HepG2 (cell line): ENCODE measurements at regions not wholly inside any gene's neighbourhood (a gene's known extent, or its start where the extent isn't known, plus 50 kb on each side); places are given as distances from the start of the nearest gene placed in this dataset.

Experiments used
- ATAC-seq: fragments of 200-7000 bp; cut with Tn5 transposase; 3 replicates; pipeline ENCODE4 v1.9.1; 2020; ENCODE audit warnings: mild to moderate bottlenecking, moderate library complexity
- BruUV-seq: library from RNA; stranded (reverse); fragments of 400-500 nt; replicated peaks from 2 replicates; lab custom pipeline; 2021; lab: Mats Ljungman, UMichigan
- CTCF ChIA-PET: fragments of 300-600 bp; formaldehyde crosslinking; extraction: SDS; loops from one replicate; lab custom pipeline; 2021; ENCODE audit warnings: low total read pairs, inconsistent platforms, low intra/inter-chr PET ratio; lab: Yijun Ruan, JAX
- POLR2A ChIA-PET: fragments of 350-600 bp; sonication (Branson Sonifier 250); formaldehyde crosslinking; loops from one replicate; lab custom pipeline; 2020; ENCODE audit warnings: antibody characterized with exemption, inconsistent platforms; lab: Yijun Ruan, JAX
- DNase-seq: peaks from one replicate; pipeline ENCODE4 v3.0.0-alpha.2; 2015; ENCODE audit warnings: low spot score
- FAIRE-seq: peaks from 3 replicates; lab custom pipeline; 2011; peaks lifted over from hg19 to GRCh38; lab: Jason Lieb, UNC
- H2AFZ ChIP-seq: one replicate; pipeline ENCODE4 v1.6.1; 2011; ENCODE audit warnings: low read length, inconsistent platforms
- H3K27ac ChIP-seq: fragments of 300-600 bp; 3 replicates; pipeline ENCODE4 v1.8.0; 2011; ENCODE audit warnings: mixed run types, mild to moderate bottlenecking, mixed read lengths, low read length, inconsistent platforms; ENCODE audit not compliant: insufficient read depth; ENCODE audit errors: extremely low read length
- H3K27me3 ChIP-seq, 2 experiments: fragments of 200-600 bp in 1 of 2; 2 replicates in 1 of 2; 3 replicates in 1 of 2; pipeline versions ENCODE4 v1.6.0 to v1.8.0; 2011; ENCODE audit warnings: low read length in 2 of 2, mild to moderate bottlenecking in 2 of 2, moderate library complexity in 2 of 2, inconsistent platforms in 1 of 2; ENCODE audit not compliant: insufficient read depth in 2 of 2, control insufficient read depth in 1 of 2
- H3K36me3 ChIP-seq, 2 experiments: fragments of 200-600 bp in 1 of 2; replicated peaks in 1 of 2; 2 replicates in 1 of 2; 3 replicates in 1 of 2; pipeline versions ENCODE4 v1.5.1 to v1.8.0; 2011; ENCODE audit warnings: low read length in 2 of 2, inconsistent platforms in 1 of 2; ENCODE audit not compliant: insufficient read depth in 2 of 2, control insufficient read depth in 1 of 2
- H3K4me1 ChIP-seq: 2 replicates; pipeline ENCODE4 v1.5.1; 2012; ENCODE audit warnings: low read length, inconsistent platforms; ENCODE audit not compliant: insufficient read depth
- H3K4me2 ChIP-seq: 2 replicates; pipeline ENCODE4 v1.6.0; 2011; ENCODE audit warnings: low read depth, low read length, inconsistent platforms
- H3K4me3 ChIP-seq, 3 experiments: fragments of 200-600 bp in 1 of 3; sonication (generic), shearing (Covaris generic) in 1 of 3; replicated peaks in 1 of 3; 2 replicates each; pipeline ENCODE4 v1.5.1; 2011 to 2016; ENCODE audit warnings: low read length in 3 of 3, inconsistent platforms in 2 of 3, low read depth in 2 of 3, mild to moderate bottlenecking in 2 of 3, control low read depth in 1 of 3, mixed read lengths in 1 of 3; ENCODE audit not compliant: insufficient read depth in 1 of 3
- H3K79me2 ChIP-seq: one replicate; pipeline ENCODE4 v1.6.1; 2011; ENCODE audit warnings: low read length, inconsistent platforms; ENCODE audit not compliant: insufficient read depth
- H3K9ac ChIP-seq: 2 replicates; pipeline ENCODE4 v1.6.0; 2011; ENCODE audit warnings: mild to moderate bottlenecking, low read depth, low read length, inconsistent platforms; ENCODE audit not compliant: insufficient read depth
- H3K9me3 ChIP-seq: 2 replicates; pipeline ENCODE4 v1.5.1; 2012; ENCODE audit warnings: mild to moderate bottlenecking, low read length
- H4K20me1 ChIP-seq: 2 replicates; pipeline ENCODE4 v1.6.0; 2011; ENCODE audit warnings: inconsistent platforms, mild to moderate bottlenecking, low read length, moderate library complexity; ENCODE audit not compliant: insufficient read depth
- ARHGAP35 ChIP-seq: sonication (generic); formaldehyde crosslinking; IDR thresholded peaks from 2 replicates; pipeline ENCODE4 v1.9.0; 2022; ENCODE audit warnings: mild to moderate bottlenecking, inconsistent platforms, moderate library complexity, missing genetic modification reagents, borderline replicate concordance
- EP300 ChIP-seq, 3 experiments: sonication (generic) in 1 of 3; formaldehyde crosslinking in 1 of 3; IDR thresholded peaks; 2 replicates each; pipeline versions ENCODE4 v1.5.1 to v1.6.1; 2011 to 2020; ENCODE audit warnings: low read depth in 2 of 3, low read length in 2 of 3, borderline replicate concordance in 1 of 3, improper control_type of control experiment in 1 of 3, mild to moderate bottlenecking in 1 of 3, missing genetic modification reagents in 1 of 3, moderate library complexity in 1 of 3
- EZH2 ChIP-seq: conservative IDR thresholded peaks from 2 replicates; pipeline ENCODE4 v1.6.1; 2012; ENCODE audit warnings: mild to moderate bottlenecking, low read depth, low read length, moderate library complexity
- GZF1 ChIP-seq: sonication (generic); formaldehyde crosslinking; IDR thresholded peaks from 2 replicates; pipeline ENCODE4 v1.5.1; 2020; ENCODE audit warnings: mild to moderate bottlenecking, missing genetic modification reagents
- HNRNPK ChIP-seq: fragments of 200-400 bp; formaldehyde crosslinking; IDR thresholded peaks from 2 replicates; pipeline ENCODE4 v1.6.1; 2018; ENCODE audit warnings: low read length, low read depth, moderate library complexity, mild to moderate bottlenecking; ENCODE audit not compliant: poor library complexity, severe bottlenecking
- MLLT10 ChIP-seq: sonication (generic); formaldehyde crosslinking; IDR thresholded peaks from 2 replicates; pipeline ENCODE4 v1.4.0; 2020; ENCODE audit warnings: missing genetic modification reagents
- NFIB ChIP-seq: sonication (generic); formaldehyde crosslinking; IDR thresholded peaks from 2 replicates; pipeline ENCODE4 v1.9.0; 2021; ENCODE audit warnings: missing genetic modification reagents, mild to moderate bottlenecking, borderline replicate concordance
- PLSCR1 ChIP-seq: sonication (generic); formaldehyde crosslinking; IDR thresholded peaks from 2 replicates; pipeline ENCODE4 v1.5.0; 2020; ENCODE audit warnings: missing genetic modification reagents, mild to moderate bottlenecking, borderline replicate concordance
- RARG ChIP-seq: sonication (generic); formaldehyde crosslinking; IDR thresholded peaks from 2 replicates; pipeline ENCODE4 v1.4.0; 2020; ENCODE audit warnings: low read depth, mild to moderate bottlenecking, missing genetic modification reagents
- TIGD3 ChIP-seq: sonication (generic); formaldehyde crosslinking; IDR thresholded peaks from 2 replicates; pipeline ENCODE4 v1.5.1; 2020; ENCODE audit warnings: mild to moderate bottlenecking, missing genetic modification reagents, borderline replicate concordance
- ZNF160 ChIP-seq: sonication (generic); formaldehyde crosslinking; IDR thresholded peaks from 2 replicates; pipeline ENCODE4 v1.8.0; 2022; ENCODE audit warnings: mild to moderate bottlenecking, inconsistent platforms, missing genetic modification reagents
- ZNF276 ChIP-seq: sonication (generic); formaldehyde crosslinking; IDR thresholded peaks from 2 replicates; pipeline ENCODE4 v1.4.0; 2020; ENCODE audit warnings: mild to moderate bottlenecking, low read depth, missing genetic modification reagents
- ZNF280B ChIP-seq: sonication (generic); formaldehyde crosslinking; IDR thresholded peaks from 2 replicates; pipeline ENCODE4 v1.5.0; 2020; ENCODE audit warnings: missing genetic modification reagents, mild to moderate bottlenecking, borderline replicate concordance
- ZNF30 ChIP-seq: sonication (generic); formaldehyde crosslinking; IDR thresholded peaks from 2 replicates; pipeline ENCODE4 v1.5.0; 2020; ENCODE audit warnings: mild to moderate bottlenecking, missing genetic modification reagents
- ZNF558 ChIP-seq: sonication (generic); formaldehyde crosslinking; IDR thresholded peaks from 2 replicates; pipeline ENCODE4 v1.9.0; 2022; ENCODE audit warnings: mild to moderate bottlenecking, missing genetic modification reagents, borderline replicate concordance
- ZNF713 ChIP-seq: sonication (generic); formaldehyde crosslinking; IDR thresholded peaks from 2 replicates; pipeline ENCODE4 v1.4.0; 2020; ENCODE audit warnings: mild to moderate bottlenecking, missing genetic modification reagents
- ZNF749 ChIP-seq: sonication (generic); formaldehyde crosslinking; IDR thresholded peaks from 2 replicates; pipeline ENCODE4 v1.8.0; 2022; ENCODE audit warnings: mild to moderate bottlenecking, missing genetic modification reagents, moderate library complexity, borderline replicate concordance
- WGBS: methylation state at CpG from one replicate; pipeline ENCODE4 v1.1.6; 2017; ENCODE audit warnings: low lambda C conversion rate; 5-methylcytosine and 5-hydroxymethylcytosine counted together
- in situ Hi-C: cut with HindIII; loops from 2 replicates; pipeline ENCODE4 v1.10.0; 2017; ENCODE audit warnings: low pct_unique_long_range_greater_than_20kb; ENCODE audit not compliant: extremely low pct_ligation_motif_present
- intact Hi-C: fragments of 100-400 bp; cut with micrococcal nuclease; formaldehyde crosslinking; loops from one replicate; pipeline ENCODE4 v1.10.0; 2022; ENCODE audit not compliant: unreplicated experiment

GRCh38 chr3:24845524-24846155, 351.0 kb upstream of the THRB start:
- no peaks in the 10 kb centered on the region for H3K36me3 ChIP-seq
- H4K20me1 ChIP-seq = no peaks in the 10 kb centered on the region
- no peaks in the 10 kb centered on the region for H3K4me1 ChIP-seq
- POLR2A ChIA-PET = no interaction called here
- no peak for DNase-seq
- H3K4me2 ChIP-seq = no peak overlapping the region
- no peaks in the 10 kb centered on the region for H3K9me3 ChIP-seq
- WGBS = 2% methylated on average over 3 of the region's 3 CpGs
- TF ChIP-seq PLSCR1 (CRISPR knock-in tag) (no peak), ZNF558 (no peak), ZNF713 (no peak), EP300 (IDR thresholded peaks at IDR 0.05; ENCODE audit: low read depth in 2 of 2, low read length in 2 of 2) (no peak), EP300 (CRISPR knock-in tag; IDR thresholded peaks at IDR 0.05; ENCODE audit: borderline replicate concordance) (no peak), ZNF276 (CRISPR knock-in tag) (no peak), NFIB (CRISPR knock-in tag) (no peak), ZNF30 (no peak), RARG (CRISPR knock-in tag) (no peak), HNRNPK (no peak), EZH2 (no peak), ZNF749 (CRISPR knock-in tag) (no peak), ZNF160 (CRISPR knock-in tag) (no peak), ARHGAP35 (no peak), TIGD3 (CRISPR knock-in tag) (no peak), ZNF280B (no peak), GZF1 (no peak), MLLT10 (CRISPR knock-in tag) (no peak)
- BruUV-seq = no TSS peak
- CTCF ChIA-PET = no interaction called here
- no peaks in the 10 kb centered on the region for H3K27me3 ChIP-seq
- intact Hi-C loops = no loop called here
- FAIRE-seq = no peak
- no peak overlapping the region for H2AFZ ChIP-seq
- no peak overlapping the region for H3K27ac ChIP-seq
- no peak overlapping the region for H3K4me3 ChIP-seq
- no peak for ATAC-seq
- no peaks in the 10 kb centered on the region for H3K79me2 ChIP-seq
- in situ Hi-C loops = no loop called here
- H3K9ac ChIP-seq = no peak overlapping the region
